ENCODE measurements at regions not wholly inside any gene's neighbourhood (a gene's known extent, or its start where the extent isn't known, plus 50 kb on each side); places are given as distances from the start of the nearest gene placed in this dataset.

GRCh38 chr14:71529848-71530247, 402.4 kb upstream of the RGS6 start:
- WGBS: 90% methylated on average over 4 of the region's 4 CpGs
- H3K27me3 ChIP-seq (ENCODE audit: insufficient read depth, low read length): no peaks in the 10 kb centered on the region
- peaks cover 17% of the 10 kb centered on the region for H3K4me1 ChIP-seq (ENCODE audit: insufficient read depth, low read length)
- no peak overlapping the region for H3K9ac ChIP-seq (ENCODE audit: low read depth, low read length)
- H3K4me3 ChIP-seq (ENCODE audit: low read length): no peak overlapping the region
- no peaks in the 10 kb centered on the region for H3K9me3 ChIP-seq (ENCODE audit: insufficient read depth, low read depth, low read length)
- H3K27ac ChIP-seq (ENCODE audit: low read depth, low read length): no peak overlapping the region
- no peaks in the 10 kb centered on the region; the same call in 1 of the 2 replicates for H3K36me3 ChIP-seq (ENCODE audit: insufficient read depth, low read length)

- no peaks in the 10 kb centered on the region for H3K27me3 ChIP-seq (ENCODE audit: insufficient read depth, low read length)
- H3K27ac ChIP-seq (ENCODE audit: low read depth, low read length): peak overlapping the region; percentile 17; the same call in 1 of the 2 replicates
- no peak overlapping the region for H3K4me3 ChIP-seq (ENCODE audit: low read length)
- H3K9ac ChIP-seq (ENCODE audit: low read depth, low read length): peak overlapping the region; percentile 1; the same call in 1 of the 2 replicates
- WGBS: 91% methylated on average over 4 of the region's 4 CpGs
- H3K4me1 ChIP-seq (ENCODE audit: insufficient read depth, low read length): peaks cover 20% of the 10 kb centered on the region
- no peaks in the 10 kb centered on the region; the same call in 1 of the 2 replicates for H3K36me3 ChIP-seq (ENCODE audit: insufficient read depth, low read length)
- H3K9me3 ChIP-seq (ENCODE audit: insufficient read depth, low read depth, low read length): no peaks in the 10 kb centered on the region
Observed at GRCh38 chr14:71532344-71532743, 399.9 kb upstream of the RGS6 start.

DNA sequence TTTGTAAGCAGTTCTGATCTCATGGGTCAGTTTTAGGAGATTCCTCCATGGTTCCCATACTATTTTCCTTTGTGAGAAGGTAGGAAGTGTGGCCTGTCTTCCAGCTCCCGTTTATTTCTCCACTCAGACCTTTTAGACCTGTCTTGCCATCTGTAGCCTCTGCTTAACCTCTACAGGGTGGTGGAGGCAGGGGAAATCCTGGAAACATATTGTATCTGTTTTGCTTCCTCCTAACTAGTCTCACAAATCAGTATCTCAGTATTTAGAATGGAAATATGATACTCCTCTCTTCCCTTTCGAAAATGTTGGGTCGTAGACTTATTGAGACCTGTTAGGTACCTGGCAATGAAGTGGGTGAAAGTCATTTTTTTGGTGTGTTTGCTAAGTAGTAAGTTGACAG, 399.4 kb upstream of the RGS6 start:
- H3K4me1 ChIP-seq (ENCODE audit: insufficient read depth, low read length): peaks cover 25% of the 10 kb centered on the region
- WGBS: 94% methylated on average over 2 of the region's 3 CpGs
- peak overlapping the region; percentile 17; the same call in 1 of the 2 replicates for H3K27ac ChIP-seq (ENCODE audit: low read depth, low read length)
- peak overlapping the region; percentile 1; the same call in 1 of the 2 replicates for H3K9ac ChIP-seq (ENCODE audit: low read depth, low read length)
- no peaks in the 10 kb centered on the region for H3K9me3 ChIP-seq (ENCODE audit: insufficient read depth, low read depth, low read length)
- no peaks in the 10 kb centered on the region for H3K27me3 ChIP-seq (ENCODE audit: insufficient read depth, low read length)
- H3K36me3 ChIP-seq (ENCODE audit: insufficient read depth, low read length): no peaks in the 10 kb centered on the region; the same call in 1 of the 2 replicates
- no peak overlapping the region for H3K4me3 ChIP-seq (ENCODE audit: low read length)

GRCh38 chr14:71533390-71533789, 398.8 kb upstream of the RGS6 start:
- WGBS: 96% methylated on average over 3 of the region's 3 CpGs
- H3K36me3 ChIP-seq (ENCODE audit: insufficient read depth, low read length): no peaks in the 10 kb centered on the region; the same call in 1 of the 2 replicates
- no peaks in the 10 kb centered on the region for H3K27me3 ChIP-seq (ENCODE audit: insufficient read depth, low read length)
- H3K4me3 ChIP-seq (ENCODE audit: low read length): no peak overlapping the region
- no peaks in the 10 kb centered on the region for H3K9me3 ChIP-seq (ENCODE audit: insufficient read depth, low read depth, low read length)
- H3K4me1 ChIP-seq (ENCODE audit: insufficient read depth, low read length): peaks cover 27% of the 10 kb centered on the region
- H3K27ac ChIP-seq (ENCODE audit: low read depth, low read length): no peak overlapping the region
- H3K9ac ChIP-seq (ENCODE audit: low read depth, low read length): no peak overlapping the region

DNA sequence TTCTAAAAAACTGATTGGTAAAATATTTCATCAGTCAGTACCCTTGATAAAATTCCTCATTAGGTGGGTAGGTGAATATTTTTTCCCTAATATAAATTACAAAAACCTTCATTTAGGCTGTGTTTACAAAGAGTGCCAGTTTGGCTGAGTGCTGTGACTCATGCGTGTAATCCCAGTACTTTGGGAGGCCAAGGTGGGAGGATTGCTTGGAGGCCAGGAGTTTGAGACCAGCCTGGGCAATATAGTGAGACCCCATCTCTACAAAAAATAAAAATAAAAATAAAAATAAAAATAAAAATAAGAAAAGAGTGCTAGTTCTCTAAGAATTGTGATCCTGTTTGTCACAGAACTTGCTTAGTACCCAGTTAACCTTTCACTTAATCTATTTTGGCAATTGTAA, 398.4 kb upstream of the RGS6 start:
- H3K36me3 ChIP-seq (ENCODE audit: insufficient read depth, low read length): no peaks in the 10 kb centered on the region; the same call in 1 of the 2 replicates
- no peak overlapping the region for H3K4me3 ChIP-seq (ENCODE audit: low read length)
- H3K9ac ChIP-seq (ENCODE audit: low read depth, low read length): no peak overlapping the region
- H3K27ac ChIP-seq (ENCODE audit: low read depth, low read length): no peak overlapping the region
- no peaks in the 10 kb centered on the region for H3K9me3 ChIP-seq (ENCODE audit: insufficient read depth, low read depth, low read length)
- H3K4me1 ChIP-seq (ENCODE audit: insufficient read depth, low read length): peaks cover 27% of the 10 kb centered on the region
- 100% methylated on average over 1 of the region's 1 CpG for WGBS
- H3K27me3 ChIP-seq (ENCODE audit: insufficient read depth, low read length): no peaks in the 10 kb centered on the region

DNA sequence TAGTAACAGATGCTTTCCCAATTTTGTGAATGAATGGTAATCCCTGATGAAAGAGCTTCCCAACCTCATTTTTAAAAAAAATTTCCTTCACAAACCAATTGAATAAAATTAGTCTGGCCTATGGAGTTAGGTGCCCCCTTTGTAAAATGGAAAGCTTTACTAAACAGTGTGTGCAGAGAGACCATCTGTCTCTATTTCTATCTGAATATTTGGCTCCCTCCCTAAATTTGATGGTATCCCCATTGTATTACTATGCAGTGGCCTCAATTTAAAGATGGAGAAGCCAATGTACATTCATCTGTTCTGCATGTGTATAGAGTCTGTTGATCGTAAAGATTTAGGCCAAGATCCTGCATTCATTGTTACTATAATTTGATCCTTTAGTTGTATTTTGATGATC, 397.7 kb upstream of the RGS6 start:
- Histone ChIP-seq H3K4me1 (ENCODE audit: insufficient read depth, low read length) (peaks cover 27% of the 10 kb centered on the region), H3K27me3 (ENCODE audit: insufficient read depth, low read length) (no peaks in the 10 kb centered on the region), H3K9ac (ENCODE audit: low read depth, low read length) (no peak overlapping the region), H3K4me3 (ENCODE audit: low read length) (no peak overlapping the region), H3K36me3 (ENCODE audit: insufficient read depth, low read length) (no peaks in the 10 kb centered on the region; the same call in 1 of the 2 replicates), H3K9me3 (ENCODE audit: insufficient read depth, low read depth, low read length) (no peaks in the 10 kb centered on the region), H3K27ac (ENCODE audit: low read depth, low read length) (no peak overlapping the region)
- 83% methylated on average over 1 of the region's 1 CpG for WGBS

DNA sequence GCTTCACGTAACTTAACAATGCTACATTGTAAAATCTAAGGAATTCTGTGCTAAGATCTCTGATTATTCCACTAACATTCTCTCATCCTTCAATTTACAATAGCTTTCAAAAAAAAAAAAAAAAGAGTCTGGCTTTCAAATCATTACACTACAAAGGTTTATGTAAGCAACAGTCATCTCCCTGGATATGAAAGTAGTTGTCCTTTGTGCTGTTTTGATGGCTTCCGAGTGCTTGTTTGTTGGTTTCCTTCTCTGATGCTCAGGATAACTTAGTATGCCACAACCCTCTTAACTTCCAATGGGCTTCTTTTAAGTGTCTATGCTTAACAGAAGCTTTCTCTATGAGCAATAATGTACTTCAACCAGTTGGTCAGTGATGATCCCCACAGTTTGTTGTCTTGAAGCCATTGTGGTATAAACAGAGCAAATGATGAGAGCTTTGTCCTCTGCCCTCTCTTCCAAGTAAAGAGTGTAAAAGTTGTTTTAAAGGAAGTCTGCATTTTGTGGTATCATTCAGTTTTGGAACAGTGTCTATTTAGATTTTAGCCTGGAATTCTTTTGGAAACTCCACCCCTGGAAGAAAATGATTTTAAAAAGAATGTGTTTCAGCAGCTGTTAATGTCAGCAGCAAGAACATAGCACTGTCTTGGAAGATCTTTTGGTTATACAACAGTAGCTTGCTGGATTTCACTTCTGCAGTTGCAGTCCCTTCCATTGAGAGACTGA, 396.1 kb upstream of the RGS6 start:
- no peak overlapping the region for H3K27ac ChIP-seq (ENCODE audit: low read depth, low read length)
- no peaks in the 10 kb centered on the region for H3K27me3 ChIP-seq (ENCODE audit: insufficient read depth, low read length)
- WGBS: 84% methylated on average over 2 of the region's 2 CpGs
- peaks cover 31% of the 10 kb centered on the region for H3K4me1 ChIP-seq (ENCODE audit: insufficient read depth, low read length)
- H3K36me3 ChIP-seq (ENCODE audit: insufficient read depth, low read length): no peaks in the 10 kb centered on the region
- no peak overlapping the region for H3K4me3 ChIP-seq (ENCODE audit: low read length)
- no peak overlapping the region for H3K9ac ChIP-seq (ENCODE audit: low read depth, low read length)
- no peaks in the 10 kb centered on the region for H3K9me3 ChIP-seq (ENCODE audit: insufficient read depth, low read depth, low read length)

DNA sequence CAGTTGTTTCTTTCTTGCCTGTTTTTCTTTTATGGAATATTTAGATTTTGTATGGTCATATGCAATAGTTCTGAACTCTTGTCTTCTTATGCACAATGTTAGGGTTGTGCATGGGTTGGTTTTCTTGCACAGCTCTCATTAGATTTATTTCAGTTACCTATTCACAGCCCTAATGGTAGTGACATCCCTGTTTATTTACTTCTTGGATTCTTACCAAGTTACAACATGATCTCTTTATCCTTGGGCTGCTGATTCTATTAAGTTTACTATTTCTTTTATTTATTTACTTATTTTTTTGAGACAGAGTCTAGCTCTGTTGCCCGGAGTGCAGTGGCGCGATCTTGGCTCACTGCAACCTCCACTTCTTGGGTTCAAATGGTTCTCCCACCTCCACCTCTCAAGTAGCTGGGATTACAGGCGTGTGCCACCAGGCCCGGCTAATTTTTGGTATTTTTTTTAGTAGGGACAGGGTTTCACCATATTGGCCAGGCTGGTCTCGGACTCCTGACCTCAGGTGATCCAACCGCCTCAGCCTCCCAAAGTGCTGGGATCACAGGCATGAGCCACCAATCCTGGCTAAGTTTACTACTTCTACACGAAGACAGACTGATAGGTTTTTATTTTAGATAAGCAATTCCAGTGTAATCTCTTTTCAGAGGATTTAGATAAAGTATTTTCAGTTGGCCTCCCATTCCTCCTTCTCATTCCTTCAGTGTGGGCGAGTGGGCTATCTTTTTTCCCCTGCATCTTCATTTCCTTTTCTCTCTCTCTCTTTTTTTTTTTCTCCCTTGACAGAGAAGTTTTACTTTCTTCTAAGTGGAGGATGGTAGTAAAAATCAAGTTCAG, 395.1 kb upstream of the RGS6 start:
- H3K4me1 ChIP-seq (ENCODE audit: insufficient read depth, low read length): peaks cover 29% of the 10 kb centered on the region

DNA sequence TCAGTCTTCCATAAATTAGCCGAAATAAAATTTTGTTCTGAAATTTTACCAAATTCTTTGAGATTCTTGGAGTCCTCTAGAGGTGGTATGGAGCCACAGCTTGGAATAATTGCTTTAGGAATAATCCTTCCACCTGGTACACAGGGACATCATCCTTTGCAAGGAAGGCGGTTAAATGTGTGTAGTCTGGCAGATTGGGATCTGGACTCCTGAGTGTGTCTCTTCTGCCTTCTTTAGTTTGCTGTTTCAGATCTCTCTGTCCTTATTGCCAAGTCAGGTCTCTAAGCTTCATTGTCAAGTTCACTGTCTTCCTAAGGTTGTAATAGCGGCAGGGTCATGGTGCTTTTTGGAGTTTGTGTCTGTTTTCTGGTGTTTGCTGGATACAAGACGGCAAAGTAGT, 393.9 kb upstream of the RGS6 start:
- Histone ChIP-seq H3K9ac (ENCODE audit: low read depth, low read length) (no peak overlapping the region), H3K4me3 (ENCODE audit: low read length) (no peak overlapping the region), H3K27ac (ENCODE audit: low read depth, low read length) (no peak overlapping the region), H3K9me3 (ENCODE audit: insufficient read depth, low read depth, low read length) (no peaks in the 10 kb centered on the region), H3K4me1 (ENCODE audit: insufficient read depth, low read length) (peaks cover 20% of the 10 kb centered on the region; the same call in 1 of the 2 replicates), H3K36me3 (ENCODE audit: insufficient read depth, low read length) (no peaks in the 10 kb centered on the region), H3K27me3 (ENCODE audit: insufficient read depth, low read length) (no peaks in the 10 kb centered on the region)
- 81% methylated on average over 3 of the region's 4 CpGs for WGBS

More for the DNA sequence above, 395.1 kb upstream of the RGS6 start:
- Histone ChIP-seq H3K27ac (ENCODE audit: low read depth, low read length) (no peak overlapping the region), H3K9ac (ENCODE audit: low read depth, low read length) (no peak overlapping the region), H3K9me3 (ENCODE audit: insufficient read depth, low read depth, low read length) (no peaks in the 10 kb centered on the region), H3K36me3 (ENCODE audit: insufficient read depth, low read length) (no peaks in the 10 kb centered on the region), H3K4me3 (ENCODE audit: low read length) (no peak overlapping the region), H3K27me3 (ENCODE audit: insufficient read depth, low read length) (no peaks in the 10 kb centered on the region)
- WGBS: 95% methylated on average over 8 of the region's 9 CpGs

- Histone ChIP-seq H3K27me3 (ENCODE audit: insufficient read depth, low read length) (no peaks in the 10 kb centered on the region), H3K4me3 (ENCODE audit: low read length) (no peak overlapping the region), H3K9me3 (ENCODE audit: insufficient read depth, low read depth, low read length) (no peaks in the 10 kb centered on the region), H3K27ac (ENCODE audit: low read depth, low read length) (no peak overlapping the region), H3K36me3 (ENCODE audit: insufficient read depth, low read length) (no peaks in the 10 kb centered on the region), H3K4me1 (ENCODE audit: insufficient read depth, low read length) (peaks cover 20% of the 10 kb centered on the region; the same call in 1 of the 2 replicates), H3K9ac (ENCODE audit: low read depth, low read length) (no peak overlapping the region)
- 95% methylated on average over 3 of the region's 4 CpGs for WGBS
Observed at GRCh38 chr14:71538938-71539649, 393.1 kb upstream of the RGS6 start.
